Body of pancreas (tissue), 4 donors: ENCODE measurements at regions not wholly inside any gene's neighbourhood (a gene's known extent, or its start where the extent isn't known, plus 50 kb on each side); places are given as distances from the start of the nearest gene placed in this dataset.

Experiments used
- ATAC-seq: fragments of 150-250 bp; one replicate; pipeline ENCODE4 v1.9.1; 2016
- DNase-seq, 4 donors: peaks; one replicate each; pipeline ENCODE4 v3.0.0-alpha.2; 2019
- H3K27ac ChIP-seq, 4 donors: fragments of 200-600 bp; sonication (generic); 1 replicate in 3 of 4; 2 replicates in 1 of 4; pipeline versions ENCODE4 v1.5.1 to v1.6.1; 2016 to 2019; ENCODE audit warnings: mild to moderate bottlenecking in 1 of 4, mixed read lengths in 1 of 4, moderate library complexity in 1 of 4
- H3K27me3 ChIP-seq, 2 donors: fragments of 200-600 bp; sonication (generic); one replicate each; pipeline ENCODE4 v1.6.0; 2016; ENCODE audit warnings: mild to moderate bottlenecking in 1 of 2
- H3K36me3 ChIP-seq, 2 donors: fragments of 200-600 bp; sonication (generic); replicated peaks in 1 of 2; 2 replicates each; pipeline ENCODE4 v1.5.1; 2016; ENCODE audit warnings: low read depth in 2 of 2; ENCODE audit not compliant: insufficient read depth in 1 of 2
- H3K4me1 ChIP-seq: fragments of 200-600 bp; sonication (generic); one replicate; pipeline ENCODE4 v1.6.0; 2016
- H3K4me3 ChIP-seq, 2 donors: fragments of 200-600 bp; sonication (generic); 1 replicate in 1 of 2; 2 replicates in 1 of 2; pipeline ENCODE4 v1.5.1; 2016 to 2019
- H3K9me3 ChIP-seq, 3 donors: fragments of 200-600 bp; sonication (generic); 1 replicate in 2 of 3; 2 replicates in 1 of 3; pipeline ENCODE4 v1.5.1; 2016
- CTCF ChIP-seq, 7 experiments: fragments of 450-650 bp in 4 of 7; fragments of 200-600 bp in 3 of 7; sonication (generic) in 3 of 7; IDR thresholded peaks; one replicate each; pipeline ENCODE4 v1.5.1; 2016 to 2019; ENCODE audit warnings: antibody characterized with exemption in 7 of 7
- POLR2A ChIP-seq, 3 donors: fragments of 450-650 bp; IDR thresholded peaks; one replicate each; pipeline ENCODE4 v1.6.1; 2016; ENCODE audit warnings: antibody characterized with exemption in 3 of 3, mild to moderate bottlenecking in 2 of 3
- WGBS, 2 donors: methylation state at CpG; one replicate each; pipeline ENCODE4 v1.1.5; 2017; 5-methylcytosine and 5-hydroxymethylcytosine counted together
- intact Hi-C: fragments of 100-400 bp; cut with DNase I; formaldehyde crosslinking; loops from one replicate; pipeline ENCODE4 v1.15.1; 2023

- Histone ChIP-seq H3K4me1 (no peaks in the 10 kb centered on the region), H3K4me3 (no peak overlapping the region), H3K27ac (no peak overlapping the region), H3K9me3 (no peaks in the 10 kb centered on the region), H3K36me3 (no peaks in the 10 kb centered on the region), H3K27me3 (no peaks in the 10 kb centered on the region)
- intact Hi-C loops = no loop called here
- ATAC-seq (no peak), DNase-seq (no peak)
- TF ChIP-seq CTCF (IDR thresholded peaks at IDR 0.05) (no peak), POLR2A (IDR thresholded peaks at IDR 0.05) (no peak)
- WGBS, 2 donors = 86% methylated on average over 4 of the region's 4 CpGs
Observed at GRCh38 chr5:170173227-170173626, 59.6 kb upstream of the C5orf58 start.

- 55 to 78% methylated on average over 5 of the region's 5 CpGs for WGBS, 2 donors
- DNase-seq (no peak), ATAC-seq (no peak)
- intact Hi-C loops = no loop called here
- H3K4me1 ChIP-seq = no peaks in the 10 kb centered on the region
- H3K27me3 ChIP-seq = no peaks in the 10 kb centered on the region
- H3K36me3 ChIP-seq = no peaks in the 10 kb centered on the region
- no peak overlapping the region for H3K4me3 ChIP-seq
- TF ChIP-seq CTCF (IDR thresholded peaks at IDR 0.05) (no peak), POLR2A (IDR thresholded peaks at IDR 0.05) (no peak)
- no peak overlapping the region for H3K27ac ChIP-seq
- H3K9me3 ChIP-seq = no peaks in the 10 kb centered on the region
Observed at GRCh38 chr5:170173647-170174046, 59.1 kb upstream of the C5orf58 start.

- Histone ChIP-seq H3K27me3 (no peaks in the 10 kb centered on the region), H3K36me3 (no peaks in the 10 kb centered on the region), H3K4me1 (no peaks in the 10 kb centered on the region), H3K9me3 (no peaks in the 10 kb centered on the region), H3K4me3 (no peak overlapping the region), H3K27ac (no peak overlapping the region)
- 44 to 60% methylated on average over 1 to 7 of the region's 7 CpGs for WGBS, 2 donors
- intact Hi-C loops = no loop called here
- TF ChIP-seq POLR2A (IDR thresholded peaks at IDR 0.05) (no peak), CTCF (IDR thresholded peaks at IDR 0.05) (no peak)
- DNase-seq (no peak), ATAC-seq (no peak)
Observed at GRCh38 chr5:170176916-170177315, 55.9 kb upstream of the C5orf58 start.

GRCh38 chr5:170178814-170179213 is 54.0 kb upstream of the C5orf58 start:
- Histone ChIP-seq H3K9me3 (no peaks in the 10 kb centered on the region), H3K27me3 (no peaks in the 10 kb centered on the region), H3K36me3 (no peaks in the 10 kb centered on the region), H3K27ac (no peak overlapping the region), H3K4me1 (no peaks in the 10 kb centered on the region), H3K4me3 (no peak overlapping the region)
- no peak for DNase-seq
- no peak for ATAC-seq
- 87 to 100% methylated on average over 2 to 8 of the region's 8 CpGs for WGBS, 2 donors
- intact Hi-C loops = no loop called here
- TF ChIP-seq POLR2A (IDR thresholded peaks at IDR 0.05) (no peak), CTCF (IDR thresholded peaks at IDR 0.05) (no peak)

- intact Hi-C loops = loop anchor here (5.0 kb wide), 1 partner anchor 72 kb away; the partner anchor contains the start of gene FOXI1
- Histone ChIP-seq H3K36me3 (no peaks in the 10 kb centered on the region), H3K27ac (no peak overlapping the region), H3K27me3 (no peaks in the 10 kb centered on the region), H3K9me3 (no peaks in the 10 kb centered on the region), H3K4me1 (no peaks in the 10 kb centered on the region), H3K4me3 (no peak overlapping the region)
- DNase-seq (no peak), ATAC-seq (no peak)
- 71 to 92% methylated on average over 7 of the region's 7 CpGs for whole genome bisulfite sequencing, 2 donors
- no peak for TF ChIP-seq POLR2A (IDR thresholded peaks at IDR 0.05)
- TF ChIP-seq CTCF (IDR thresholded peaks at IDR 0.05) = no peak
Observed at GRCh38 chr5:170179626-170180025, 53.2 kb upstream of the C5orf58 start.
